GM23248 (cell line): ENCODE measurements at regions not wholly inside any gene's neighbourhood (a gene's known extent, or its start where the extent isn't known, plus 50 kb on each side); places are given as distances from the start of the nearest gene placed in this dataset.
A peak's percentile ranks its signal among the peaks of the same experiment; 100 is the strongest.

ENCODE experiments used
- DNase-seq: peaks from one replicate; pipeline ENCODE4 v3.0.0-alpha.2; 2015
- H2AFZ ChIP-seq: fragments of 200-600 bp; sonication (generic); 2 replicates; pipeline ENCODE4 v1.6.1; 2016; ENCODE audit warnings: antibody characterized with exemption
- H3F3A ChIP-seq: fragments of 200-600 bp; sonication (generic); 2 replicates; pipeline ENCODE4 v1.6.1; 2016; ENCODE audit warnings: mild to moderate bottlenecking, antibody characterized with exemption, mixed run types; ENCODE audit not compliant: insufficient read depth
- H3K27ac ChIP-seq: fragments of 200-600 bp; sonication (generic); 2 replicates; pipeline ENCODE4 v1.5.1; 2016; ENCODE audit warnings: mild to moderate bottlenecking
- H3K27me3 ChIP-seq: fragments of 200-600 bp; sonication (generic); replicated peaks from 2 replicates; pipeline ENCODE4 v1.6.1; 2016; ENCODE audit warnings: mild to moderate bottlenecking; ENCODE audit not compliant: insufficient read depth
- H3K36me3 ChIP-seq: fragments of 200-600 bp; sonication (generic); 2 replicates; pipeline ENCODE4 v1.6.1; 2016; ENCODE audit warnings: low read depth, mild to moderate bottlenecking
- H3K4me1 ChIP-seq: fragments of 200-600 bp; sonication (generic); 2 replicates; pipeline ENCODE4 v1.6.1; 2016; ENCODE audit warnings: mild to moderate bottlenecking; ENCODE audit not compliant: insufficient read depth
- H3K4me2 ChIP-seq: fragments of 200-600 bp; sonication (generic); one replicate; pipeline ENCODE4 v1.6.1; 2016; ENCODE audit warnings: mild to moderate bottlenecking; ENCODE audit not compliant: unreplicated experiment
- H3K4me3 ChIP-seq: fragments of 200-600 bp; sonication (generic); 2 replicates; pipeline ENCODE4 v1.5.1; 2016; ENCODE audit warnings: mild to moderate bottlenecking
- H3K79me2 ChIP-seq: fragments of 200-600 bp; sonication (generic); 2 replicates; pipeline ENCODE4 v1.6.1; 2016; ENCODE audit warnings: mild to moderate bottlenecking; ENCODE audit not compliant: insufficient read depth
- H3K9ac ChIP-seq: fragments of 200-600 bp; sonication (generic); 2 replicates; pipeline ENCODE4 v1.6.1; 2016; ENCODE audit warnings: mild to moderate bottlenecking
- H3K9me2 ChIP-seq: fragments of 200-600 bp; sonication (generic); 2 replicates; pipeline ENCODE4 v1.6.1; 2016; ENCODE audit warnings: mixed run types, mild to moderate bottlenecking, moderate library complexity; ENCODE audit not compliant: insufficient read depth
- H3K9me3 ChIP-seq: fragments of 200-600 bp; sonication (generic); one replicate; pipeline ENCODE4 v1.6.1; 2017; ENCODE audit warnings: low read depth
- H4K20me1 ChIP-seq: fragments of 200-600 bp; sonication (generic); 2 replicates; pipeline ENCODE4 v1.6.0; 2016; ENCODE audit not compliant: insufficient read depth
- EZH2 ChIP-seq: fragments of 200-600 bp; sonication (generic); IDR thresholded peaks from 2 replicates; pipeline ENCODE4 v1.6.1; 2018; ENCODE audit warnings: antibody characterized with exemption, mild to moderate bottlenecking; ENCODE audit not compliant: insufficient read depth, poor library complexity, severe bottlenecking
- EZH2phosphoT487 ChIP-seq: fragments of 200-600 bp; sonication (generic); IDR thresholded peaks from 2 replicates; pipeline ENCODE4 v1.6.1; 2018; ENCODE audit warnings: antibody characterized with exemption, moderate library complexity, mild to moderate bottlenecking, low read depth; ENCODE audit not compliant: insufficient read depth
- WGBS, 2 experiments: methylation state at CpG; one replicate each; pipeline ENCODE4 v1.1.6; 2015 to 2017; ENCODE audit warnings: low lambda C conversion rate in 2 of 2, low coverage in 1 of 2; ENCODE audit errors: missing lambda C conversion rate in 2 of 2; 5-methylcytosine and 5-hydroxymethylcytosine counted together
- in situ Hi-C: fragments of 300-500 bp; cut with MboI; formaldehyde crosslinking; loops from 2 replicates; pipeline ENCODE4 v1.15.0; 2020

GRCh38 chr14:42229976-42230375 lies 623.3 kb downstream of the LRFN5 start:
- Histone ChIP-seq H3K79me2 (no peaks in the 10 kb centered on the region), H3K27ac (no peak overlapping the region), H4K20me1 (no peaks in the 10 kb centered on the region), H3K4me2 (no peak overlapping the region), H2AFZ (no peak overlapping the region), H3K4me1 (no peaks in the 10 kb centered on the region), H3K9me3 (no peaks in the 10 kb centered on the region), H3K9ac (no peak overlapping the region), H3K9me2 (no peaks in the 10 kb centered on the region), H3F3A (no peaks in the 10 kb centered on the region), H3K36me3 (no peaks in the 10 kb centered on the region), H3K4me3 (no peak overlapping the region), H3K27me3 (no peaks in the 10 kb centered on the region)
- WGBS, 2 experiments = 61 to 62% methylated on average over 3 of the region's 3 CpGs
- in situ Hi-C loops = no loop called here
- no peak for DNase-seq
- no peak for TF ChIP-seq EZH2phosphoT487

GRCh38 chr14:42229294-42229693 lies 622.6 kb downstream of the LRFN5 start:
- Histone ChIP-seq H3K9me2 (no peaks in the 10 kb centered on the region), H2AFZ (no peak overlapping the region), H4K20me1 (no peaks in the 10 kb centered on the region), H3K27me3 (no peaks in the 10 kb centered on the region), H3K9me3 (no peaks in the 10 kb centered on the region), H3K36me3 (no peaks in the 10 kb centered on the region), H3K9ac (no peak overlapping the region), H3K4me1 (no peaks in the 10 kb centered on the region), H3F3A (no peaks in the 10 kb centered on the region), H3K79me2 (no peaks in the 10 kb centered on the region), H3K4me3 (no peak overlapping the region), H3K27ac (no peak overlapping the region), H3K4me2 (no peak overlapping the region)
- DNase-seq = no peak
- TF ChIP-seq EZH2 (no peak), EZH2phosphoT487 (no peak)
- in situ Hi-C loops = no loop called here
- WGBS, 2 experiments = 65 to 67% methylated on average over 6 of the region's 6 CpGs

- no peaks in the 10 kb centered on the region for H3K27me3 ChIP-seq
- no peak overlapping the region for H3K9ac ChIP-seq
- H3K9me2 ChIP-seq = no peaks in the 10 kb centered on the region
- no peaks in the 10 kb centered on the region for H3K79me2 ChIP-seq
- H3K4me3 ChIP-seq = no peak overlapping the region
- H3K27ac ChIP-seq = no peak overlapping the region
- H3K4me1 ChIP-seq = peaks cover 6% of the 10 kb centered on the region
- H3F3A ChIP-seq = peaks cover 6% of the 10 kb centered on the region; the same call in 1 of the 2 replicates
- H3K36me3 ChIP-seq = no peaks in the 10 kb centered on the region
- H2AFZ ChIP-seq = no peak overlapping the region
- in situ Hi-C loops = no loop called here
- no peak for DNase-seq
- WGBS, 2 experiments = 67 to 77% methylated on average over 7 of the region's 7 CpGs
- TF ChIP-seq EZH2phosphoT487 (no peak), EZH2 (no peak)
- H3K4me2 ChIP-seq = no peak overlapping the region
- no peaks in the 10 kb centered on the region for H3K9me3 ChIP-seq
- no peaks in the 10 kb centered on the region for H4K20me1 ChIP-seq
Measured at GRCh38 chr14:42228611-42229010, 621.9 kb downstream of the LRFN5 start.

DNA sequence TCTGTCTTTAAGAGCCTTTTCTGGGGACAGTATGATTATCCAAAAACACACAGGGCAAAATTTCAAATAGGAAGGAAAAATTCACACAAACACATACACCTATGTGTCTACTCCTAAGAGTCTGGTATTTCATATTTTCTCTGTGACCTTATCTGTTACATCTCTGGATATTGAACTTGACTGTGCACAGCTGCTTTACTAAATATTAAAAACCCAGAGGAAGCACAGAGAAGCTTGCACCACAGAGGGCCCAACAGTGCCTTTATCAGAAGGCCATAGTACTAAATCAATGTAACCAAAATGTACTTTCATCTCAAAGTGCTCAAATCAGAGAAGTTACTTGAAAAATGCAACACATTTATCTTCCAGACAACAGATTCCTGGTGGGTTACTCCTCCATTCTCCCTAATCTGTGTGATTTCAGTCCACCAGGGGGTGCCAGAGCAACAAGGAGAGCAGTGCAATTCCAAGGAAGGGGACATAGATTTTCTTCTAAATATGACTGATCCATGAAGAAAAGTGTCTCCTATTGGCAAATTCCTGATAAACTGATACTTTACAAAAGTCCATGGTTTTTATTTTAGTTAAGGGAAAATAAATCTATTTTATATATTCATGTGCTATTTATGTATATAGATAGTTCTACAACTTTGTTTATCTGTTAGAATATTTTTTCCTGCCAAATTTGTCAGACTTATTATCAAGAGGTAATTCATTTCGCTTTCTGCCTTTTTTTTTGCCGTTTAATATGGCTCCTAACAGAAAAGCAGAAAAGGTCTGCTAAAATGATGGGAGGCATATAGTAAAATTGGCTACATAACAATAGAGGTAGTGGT lies 617.6 kb downstream of the LRFN5 start:
- TF ChIP-seq EZH2 (no peak), EZH2phosphoT487 (no peak)
- H4K20me1 ChIP-seq = no peaks in the 10 kb centered on the region
- H3K4me1 ChIP-seq = peaks cover 22% of the 10 kb centered on the region
- 34 to 43% methylated on average over 2 of the region's 2 CpGs for WGBS, 2 experiments
- no peaks in the 10 kb centered on the region for H3K27me3 ChIP-seq
- H3K4me2 ChIP-seq = no peak overlapping the region
- no peaks in the 10 kb centered on the region for H3K79me2 ChIP-seq
- H3F3A ChIP-seq = peaks cover 27% of the 10 kb centered on the region
- H3K36me3 ChIP-seq = no peaks in the 10 kb centered on the region
- no peak overlapping the region for H3K9ac ChIP-seq
- H3K9me3 ChIP-seq = no peaks in the 10 kb centered on the region
- peak; percentile 81 for DNase-seq
- no peak overlapping the region for H2AFZ ChIP-seq
- H3K4me3 ChIP-seq = no peak overlapping the region
- H3K9me2 ChIP-seq = no peaks in the 10 kb centered on the region
- no peak overlapping the region for H3K27ac ChIP-seq
- in situ Hi-C loops = no loop called here
